ENCODE measurements at regions not wholly inside any gene's neighbourhood (a gene's known extent, or its start where the extent isn't known, plus 50 kb on each side); places are given as distances from the start of the nearest gene placed in this dataset.
"Not testable (repeated sequence)": the region's sequence is repeated elsewhere in the genome, so short reads cannot be mapped to it uniquely, and the experiment has no call there.

- not testable (repeated sequence) for H3K27me3 ChIP-seq (ENCODE audit: insufficient read depth); H3K27me3 Mint-ChIP-seq (ENCODE audit: insufficient read depth, low read depth, poor library complexity); H3K27ac ChIP-seq (ENCODE audit: low read depth); H3F3A ChIP-seq (replicated peaks; ENCODE audit: low read depth); H4K20me1 ChIP-seq (replicated peaks; ENCODE audit: insufficient read depth); H3K36me3 ChIP-seq (ENCODE audit: insufficient read depth); DNase-seq (ENCODE audit: low spot score); H3K4me3 ChIP-seq; H3K4me3 Mint-ChIP-seq; ATAC-seq; H3K4me2 ChIP-seq; H3K9me2 ChIP-seq (ENCODE audit: insufficient read depth); H3K27ac Mint-ChIP-seq; H2AFZ ChIP-seq; H3K79me2 ChIP-seq (replicated peaks; ENCODE audit: insufficient read depth)
- H3K4me1 ChIP-seq (ENCODE audit: insufficient read depth): peaks cover 26% of the 10 kb centered on the region
- Mint-ChIP-seq H3K4me1 (peaks cover 18% of the 10 kb centered on the region), H3K9me3 (peaks cover 41% of the 10 kb centered on the region), H3K36me3 (ENCODE audit: low read depth) (peaks cover 53% of the 10 kb centered on the region)
Observed at GRCh38 chr3:106858321-106858720, 518.9 kb upstream of the CCDC54 start.

DNA sequence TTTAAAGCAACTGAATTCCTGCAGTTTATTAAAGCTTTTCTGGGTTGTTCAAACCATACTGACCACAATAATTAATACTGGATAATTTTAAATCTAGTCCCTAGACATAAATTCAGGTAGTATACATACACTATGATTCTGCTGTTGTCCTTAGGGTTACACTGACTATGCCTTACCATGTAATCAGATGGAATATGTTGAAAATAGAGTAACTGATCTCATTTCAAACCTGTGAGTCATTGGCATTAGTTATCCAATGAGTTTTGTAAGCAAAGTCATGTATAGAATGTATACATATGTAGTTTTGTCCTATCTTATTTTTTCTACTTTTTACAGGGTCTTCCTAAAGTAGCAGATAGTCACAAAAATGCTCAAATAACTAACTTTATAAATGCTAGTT, 517.1 kb upstream of the CCDC54 start:
- H3K4me3 ChIP-seq: no peak overlapping the region
- no peak overlapping the region for H3K27ac Mint-ChIP-seq
- peaks cover 50% of the 10 kb centered on the region for H3K36me3 Mint-ChIP-seq (ENCODE audit: low read depth)

More for the DNA sequence above, 517.1 kb upstream of the CCDC54 start:
- TF ChIP-seq ETS1 (IDR thresholded peaks at IDR 0.05) (no peak), EZH2phosphoT487 (IDR thresholded peaks at IDR 0.05; ENCODE audit: unreplicated experiment) (no peak), CREB1 (CRISPR knock-in tag; IDR thresholded peaks at IDR 0.05; ENCODE audit: low read depth) (no peak), EZH2 (IDR thresholded peaks at IDR 0.05; ENCODE audit: low read depth, unreplicated experiment) (no peak), ZNF114 (CRISPR knock-in tag; IDR thresholded peaks at IDR 0.05) (no peak), ZNF331 (CRISPR knock-in tag; IDR thresholded peaks at IDR 0.05; ENCODE audit: low read depth) (no peak)
- TF ChIP-seq, protein P1, sequence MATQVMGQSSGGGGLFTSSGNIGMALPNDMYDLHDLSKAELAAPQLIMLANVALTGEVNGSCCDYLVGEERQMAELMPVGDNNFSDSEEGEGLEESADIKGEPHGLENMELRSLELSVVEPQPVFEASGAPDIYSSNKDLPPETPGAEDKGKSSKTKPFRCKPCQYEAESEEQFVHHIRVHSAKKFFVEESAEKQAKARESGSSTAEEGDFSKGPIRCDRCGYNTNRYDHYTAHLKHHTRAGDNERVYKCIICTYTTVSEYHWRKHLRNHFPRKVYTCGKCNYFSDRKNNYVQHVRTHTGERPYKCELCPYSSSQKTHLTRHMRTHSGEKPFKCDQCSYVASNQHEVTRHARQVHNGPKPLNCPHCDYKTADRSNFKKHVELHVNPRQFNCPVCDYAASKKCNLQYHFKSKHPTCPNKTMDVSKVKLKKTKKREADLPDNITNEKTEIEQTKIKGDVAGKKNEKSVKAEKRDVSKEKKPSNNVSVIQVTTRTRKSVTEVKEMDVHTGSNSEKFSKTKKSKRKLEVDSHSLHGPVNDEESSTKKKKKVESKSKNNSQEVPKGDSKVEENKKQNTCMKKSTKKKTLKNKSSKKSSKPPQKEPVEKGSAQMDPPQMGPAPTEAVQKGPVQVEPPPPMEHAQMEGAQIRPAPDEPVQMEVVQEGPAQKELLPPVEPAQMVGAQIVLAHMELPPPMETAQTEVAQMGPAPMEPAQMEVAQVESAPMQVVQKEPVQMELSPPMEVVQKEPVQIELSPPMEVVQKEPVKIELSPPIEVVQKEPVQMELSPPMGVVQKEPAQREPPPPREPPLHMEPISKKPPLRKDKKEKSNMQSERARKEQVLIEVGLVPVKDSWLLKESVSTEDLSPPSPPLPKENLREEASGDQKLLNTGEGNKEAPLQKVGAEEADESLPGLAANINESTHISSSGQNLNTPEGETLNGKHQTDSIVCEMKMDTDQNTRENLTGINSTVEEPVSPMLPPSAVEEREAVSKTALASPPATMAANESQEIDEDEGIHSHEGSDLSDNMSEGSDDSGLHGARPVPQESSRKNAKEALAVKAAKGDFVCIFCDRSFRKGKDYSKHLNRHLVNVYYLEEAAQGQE (IDR thresholded peaks at IDR 0.05; ENCODE audit: unreplicated experiment): no peak
- TF ChIP-seq, protein P2, sequence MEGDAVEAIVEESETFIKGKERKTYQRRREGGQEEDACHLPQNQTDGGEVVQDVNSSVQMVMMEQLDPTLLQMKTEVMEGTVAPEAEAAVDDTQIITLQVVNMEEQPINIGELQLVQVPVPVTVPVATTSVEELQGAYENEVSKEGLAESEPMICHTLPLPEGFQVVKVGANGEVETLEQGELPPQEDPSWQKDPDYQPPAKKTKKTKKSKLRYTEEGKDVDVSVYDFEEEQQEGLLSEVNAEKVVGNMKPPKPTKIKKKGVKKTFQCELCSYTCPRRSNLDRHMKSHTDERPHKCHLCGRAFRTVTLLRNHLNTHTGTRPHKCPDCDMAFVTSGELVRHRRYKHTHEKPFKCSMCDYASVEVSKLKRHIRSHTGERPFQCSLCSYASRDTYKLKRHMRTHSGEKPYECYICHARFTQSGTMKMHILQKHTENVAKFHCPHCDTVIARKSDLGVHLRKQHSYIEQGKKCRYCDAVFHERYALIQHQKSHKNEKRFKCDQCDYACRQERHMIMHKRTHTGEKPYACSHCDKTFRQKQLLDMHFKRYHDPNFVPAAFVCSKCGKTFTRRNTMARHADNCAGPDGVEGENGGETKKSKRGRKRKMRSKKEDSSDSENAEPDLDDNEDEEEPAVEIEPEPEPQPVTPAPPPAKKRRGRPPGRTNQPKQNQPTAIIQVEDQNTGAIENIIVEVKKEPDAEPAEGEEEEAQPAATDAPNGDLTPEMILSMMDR (conservative IDR thresholded peaks at IDR 0.05; ENCODE audit: low read depth in 2 of 2): no peak
- TF ChIP-seq, protein P3, sequence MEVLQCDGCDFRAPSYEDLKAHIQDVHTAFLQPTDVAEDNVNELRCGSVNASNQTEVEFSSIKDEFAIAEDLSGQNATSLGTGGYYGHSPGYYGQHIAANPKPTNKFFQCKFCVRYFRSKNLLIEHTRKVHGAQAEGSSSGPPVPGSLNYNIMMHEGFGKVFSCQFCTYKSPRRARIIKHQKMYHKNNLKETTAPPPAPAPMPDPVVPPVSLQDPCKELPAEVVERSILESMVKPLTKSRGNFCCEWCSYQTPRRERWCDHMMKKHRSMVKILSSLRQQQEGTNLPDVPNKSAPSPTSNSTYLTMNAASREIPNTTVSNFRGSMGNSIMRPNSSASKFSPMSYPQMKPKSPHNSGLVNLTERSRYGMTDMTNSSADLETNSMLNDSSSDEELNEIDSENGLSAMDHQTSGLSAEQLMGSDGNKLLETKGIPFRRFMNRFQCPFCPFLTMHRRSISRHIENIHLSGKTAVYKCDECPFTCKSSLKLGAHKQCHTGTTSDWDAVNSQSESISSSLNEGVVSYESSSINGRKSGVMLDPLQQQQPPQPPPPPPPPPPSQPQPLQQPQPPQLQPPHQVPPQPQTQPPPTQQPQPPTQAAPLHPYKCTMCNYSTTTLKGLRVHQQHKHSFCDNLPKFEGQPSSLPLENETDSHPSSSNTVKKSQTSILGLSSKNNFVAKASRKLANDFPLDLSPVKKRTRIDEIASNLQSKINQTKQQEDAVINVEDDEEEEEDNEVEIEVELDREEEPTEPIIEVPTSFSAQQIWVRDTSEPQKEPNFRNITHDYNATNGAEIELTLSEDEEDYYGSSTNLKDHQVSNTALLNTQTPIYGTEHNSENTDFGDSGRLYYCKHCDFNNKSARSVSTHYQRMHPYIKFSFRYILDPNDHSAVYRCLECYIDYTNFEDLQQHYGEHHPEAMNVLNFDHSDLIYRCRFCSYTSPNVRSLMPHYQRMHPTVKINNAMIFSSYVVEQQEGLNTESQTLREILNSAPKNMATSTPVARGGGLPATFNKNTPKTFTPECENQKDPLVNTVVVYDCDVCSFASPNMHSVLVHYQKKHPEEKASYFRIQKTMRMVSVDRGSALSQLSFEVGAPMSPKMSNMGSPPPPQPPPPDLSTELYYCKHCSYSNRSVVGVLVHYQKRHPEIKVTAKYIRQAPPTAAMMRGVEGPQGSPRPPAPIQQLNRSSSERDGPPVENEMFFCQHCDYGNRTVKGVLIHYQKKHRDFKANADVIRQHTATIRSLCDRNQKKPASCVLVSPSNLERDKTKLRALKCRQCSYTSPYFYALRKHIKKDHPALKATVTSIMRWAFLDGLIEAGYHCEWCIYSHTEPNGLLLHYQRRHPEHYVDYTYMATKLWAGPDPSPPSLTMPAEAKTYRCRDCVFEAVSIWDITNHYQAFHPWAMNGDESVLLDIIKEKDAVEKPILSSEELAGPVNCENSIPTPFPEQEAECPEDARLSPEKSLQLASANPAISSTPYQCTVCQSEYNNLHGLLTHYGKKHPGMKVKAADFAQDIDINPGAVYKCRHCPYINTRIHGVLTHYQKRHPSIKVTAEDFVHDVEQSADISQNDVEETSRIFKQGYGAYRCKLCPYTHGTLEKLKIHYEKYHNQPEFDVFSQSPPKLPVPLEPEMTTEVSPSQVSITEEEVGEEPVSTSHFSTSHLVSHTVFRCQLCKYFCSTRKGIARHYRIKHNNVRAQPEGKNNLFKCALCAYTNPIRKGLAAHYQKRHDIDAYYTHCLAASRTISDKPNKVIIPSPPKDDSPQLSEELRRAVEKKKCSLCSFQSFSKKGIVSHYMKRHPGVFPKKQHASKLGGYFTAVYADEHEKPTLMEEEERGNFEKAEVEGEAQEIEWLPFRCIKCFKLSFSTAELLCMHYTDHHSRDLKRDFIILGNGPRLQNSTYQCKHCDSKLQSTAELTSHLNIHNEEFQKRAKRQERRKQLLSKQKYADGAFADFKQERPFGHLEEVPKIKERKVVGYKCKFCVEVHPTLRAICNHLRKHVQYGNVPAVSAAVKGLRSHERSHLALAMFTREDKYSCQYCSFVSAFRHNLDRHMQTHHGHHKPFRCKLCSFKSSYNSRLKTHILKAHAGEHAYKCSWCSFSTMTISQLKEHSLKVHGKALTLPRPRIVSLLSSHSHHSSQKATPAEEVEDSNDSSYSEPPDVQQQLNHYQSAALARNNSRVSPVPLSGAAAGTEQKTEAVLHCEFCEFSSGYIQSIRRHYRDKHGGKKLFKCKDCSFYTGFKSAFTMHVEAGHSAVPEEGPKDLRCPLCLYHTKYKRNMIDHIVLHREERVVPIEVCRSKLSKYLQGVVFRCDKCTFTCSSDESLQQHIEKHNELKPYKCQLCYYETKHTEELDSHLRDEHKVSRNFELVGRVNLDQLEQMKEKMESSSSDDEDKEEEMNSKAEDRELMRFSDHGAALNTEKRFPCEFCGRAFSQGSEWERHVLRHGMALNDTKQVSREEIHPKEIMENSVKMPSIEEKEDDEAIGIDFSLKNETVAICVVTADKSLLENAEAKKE (CRISPR knock-in tag; IDR thresholded peaks at IDR 0.05): no peak
- H3K4me1 Mint-ChIP-seq: peaks cover 24% of the 10 kb centered on the region
- Histone ChIP-seq H4K20me1 (replicated peaks; ENCODE audit: insufficient read depth) (no peaks in the 10 kb centered on the region), H3K36me3 (ENCODE audit: insufficient read depth) (no peaks in the 10 kb centered on the region), H3K79me2 (replicated peaks; ENCODE audit: insufficient read depth) (no peaks in the 10 kb centered on the region), H3K27me3 (ENCODE audit: insufficient read depth) (no peaks in the 10 kb centered on the region), H3K4me2 (no peak overlapping the region), H3K4me1 (ENCODE audit: insufficient read depth) (peaks cover 26% of the 10 kb centered on the region), H3K27ac (ENCODE audit: low read depth) (no peak overlapping the region), H3K9me2 (ENCODE audit: insufficient read depth) (peaks cover 4% of the 10 kb centered on the region), H3F3A (replicated peaks; ENCODE audit: low read depth) (no peaks in the 10 kb centered on the region), H2AFZ (no peak overlapping the region)
- peaks cover 27% of the 10 kb centered on the region for H3K9me3 Mint-ChIP-seq
- DNase-seq (ENCODE audit: low spot score) (no peak), ATAC-seq (no peak)
- no peak overlapping the region for H3K4me3 Mint-ChIP-seq
- H3K27me3 Mint-ChIP-seq (ENCODE audit: insufficient read depth, low read depth, poor library complexity): no peaks in the 10 kb centered on the region

All from GM23338 (cell line).